Transverse colon (tissue), 4 donors: ENCODE measurements at regions not wholly inside any gene's neighbourhood (a gene's known extent, or its start where the extent isn't known, plus 50 kb on each side); places are given as distances from the start of the nearest gene placed in this dataset.
"Not testable (repeated sequence)": the region's sequence is repeated elsewhere in the genome, so short reads cannot be mapped to it uniquely, and the experiment has no call there.

Experiments used
- DNase-seq: peaks from one replicate; pipeline ENCODE4 v3.0.0-alpha.2; 2019
- H3K27ac ChIP-seq, 4 donors: fragments of 200-600 bp; sonication (generic); 2 replicates each; pipeline ENCODE4 v1.5.1; 2016 to 2018; ENCODE audit warnings: inconsistent platforms in 4 of 4
- H3K27me3 ChIP-seq: fragments of 200-600 bp; sonication (generic); 2 replicates; pipeline ENCODE4 v1.5.1; 2017; ENCODE audit warnings: inconsistent platforms
- H3K36me3 ChIP-seq, 4 donors: fragments of 200-600 bp; sonication (generic); 2 replicates each; pipeline ENCODE4 v1.5.1; 2017 to 2019; ENCODE audit warnings: inconsistent platforms in 4 of 4
- H3K4me1 ChIP-seq, 4 donors: fragments of 200-600 bp; sonication (generic); 2 replicates each; pipeline ENCODE4 v1.5.1; 2017 to 2020; ENCODE audit warnings: inconsistent platforms in 4 of 4
- H3K4me3 ChIP-seq, 4 donors: fragments of 200-600 bp; sonication (generic); 1 replicate in 1 of 4; 2 replicates in 3 of 4; pipeline versions ENCODE4 v1.5.1 to v1.6.1; 2017 to 2019; ENCODE audit warnings: inconsistent platforms in 4 of 4
- H3K9me3 ChIP-seq, 2 donors: fragments of 200-600 bp; sonication (generic); 2 replicates each; pipeline ENCODE4 v1.5.1; 2017 to 2019; ENCODE audit warnings: inconsistent platforms in 2 of 2
- CTCF ChIP-seq, 5 experiments: fragments of 200-600 bp in 3 of 5; fragments of 450-650 bp in 2 of 5; sonication (generic) in 3 of 5; IDR thresholded peaks; 1 replicate in 2 of 5; 2 replicates in 3 of 5; pipeline ENCODE4 v1.5.1; 2016 to 2017; ENCODE audit warnings: antibody characterized with exemption in 5 of 5, inconsistent platforms in 3 of 5, mild to moderate bottlenecking in 2 of 5, moderate library complexity in 1 of 5
- EP300 ChIP-seq: sonication (generic); formaldehyde crosslinking; IDR thresholded peaks from one replicate; pipeline ENCODE4 v1.6.1; 2017; ENCODE audit warnings: antibody characterized with exemption, low read depth
- POLR2A ChIP-seq: fragments of 450-650 bp; IDR thresholded peaks from one replicate; pipeline ENCODE4 v1.6.1; 2016; ENCODE audit warnings: antibody characterized with exemption, mild to moderate bottlenecking, moderate library complexity
- POLR2AphosphoS5 ChIP-seq, 3 donors: sonication (generic); formaldehyde crosslinking; IDR thresholded peaks; one replicate each; pipeline ENCODE4 v1.6.1; 2016; ENCODE audit warnings: antibody characterized with exemption in 3 of 3
- WGBS, 2 donors: methylation state at CpG; one replicate each; pipeline ENCODE4 v1.1.5; 2018; ENCODE audit warnings: low coverage in 1 of 2; 5-methylcytosine and 5-hydroxymethylcytosine counted together
- in situ Hi-C, 4 donors: fragments of 200-750 bp; cut with MboI; loops; one replicate each; pipeline versions ENCODE4 v1.15.0 to v1.15.1; 2017; ENCODE audit warnings: low sequenced_read_pairs in 3 of 4, low pct_ligation_motif_present in 1 of 4, low pct_unique_long_range_greater_than_20kb in 1 of 4
- intact Hi-C: fragments of 100-400 bp; cut with DNase I; formaldehyde crosslinking; loops from one replicate; pipeline ENCODE4 v1.15.1; 2023; ENCODE audit warnings: low total_unique reads

- TF ChIP-seq EP300, result no peak
- no peak for TF ChIP-seq CTCF (IDR thresholded peaks at IDR 0.05)
- TF ChIP-seq POLR2A, result no peak
- no peak for TF ChIP-seq POLR2AphosphoS5 (IDR thresholded peaks at IDR 0.05)
- Histone ChIP-seq H3K36me3 (no peaks in the 10 kb centered on the region), H3K27ac (no peak overlapping the region), H3K4me1 (no peaks in the 10 kb centered on the region), H3K9me3 (no peaks in the 10 kb centered on the region), H3K4me3 (no peak overlapping the region), H3K27me3 (no peaks in the 10 kb centered on the region)
- in situ Hi-C loops (no loop called here), intact Hi-C loops (no loop called here)
- no peak for DNase-seq
Observed at GRCh38 chr2:75853436-75853835, 142.7 kb upstream of the GCFC2 start.

- Histone ChIP-seq H3K27ac (no peak overlapping the region), H3K36me3 (no peaks in the 10 kb centered on the region), H3K4me3 (no peak overlapping the region), H3K27me3 (no peaks in the 10 kb centered on the region), H3K4me1 (no peaks in the 10 kb centered on the region), H3K9me3 (no peaks in the 10 kb centered on the region)
- no peak for DNase-seq
- in situ Hi-C loops (no loop called here), intact Hi-C loops (no loop called here)
- WGBS, 2 donors, result 88 to 100% methylated on average over 1 to 2 of the region's 2 CpGs
- no peak for TF ChIP-seq CTCF (IDR thresholded peaks at IDR 0.05)
- TF ChIP-seq EP300, result no peak
- TF ChIP-seq POLR2A, result no peak
- no peak for TF ChIP-seq POLR2AphosphoS5 (IDR thresholded peaks at IDR 0.05)
Observed at GRCh38 chr2:75852639-75853038, 141.9 kb upstream of the GCFC2 start.

GRCh38 chr2:75846683-75847190 lies 136.0 kb upstream of the GCFC2 start:
- in situ Hi-C loops (no loop called here), intact Hi-C loops (no loop called here)
- no peak overlapping the region for H3K4me3 ChIP-seq
- WGBS, 2 donors, result 25 to 50% methylated on average over 1 of the region's 1 CpG
- H3K4me1 ChIP-seq, result no peaks in the 10 kb centered on the region
- no peaks in the 10 kb centered on the region for H3K36me3 ChIP-seq
- TF ChIP-seq POLR2A (no peak), POLR2AphosphoS5 (IDR thresholded peaks at IDR 0.05) (no peak), EP300 (no peak), CTCF (IDR thresholded peaks at IDR 0.05) (no peak)
- H3K27ac ChIP-seq, result no peak overlapping the region
- no peaks in the 10 kb centered on the region for H3K27me3 ChIP-seq
- no peaks in the 10 kb centered on the region for H3K9me3 ChIP-seq
- DNase-seq, result no peak

- in situ Hi-C loops, result no loop called here
Observed at GRCh38 chr2:75844651-75845050, 133.9 kb upstream of the GCFC2 start.

GRCh38 chr2:75834588-75834987 lies 123.9 kb upstream of the GCFC2 start:
- H3K27me3 ChIP-seq, H3K9me3 ChIP-seq, H3K4me3 ChIP-seq, H3K27ac ChIP-seq, H3K36me3 ChIP-seq, H3K4me1 ChIP-seq, DNase-seq, in situ Hi-C loops, intact Hi-C loops: not testable (repeated sequence)
- 81% methylated on average over 2 to 3 of the region's 4 CpGs for WGBS, 2 donors

More at GRCh38 chr2:75844651-75845050, 133.9 kb upstream of the GCFC2 start:
- no peaks in the 10 kb centered on the region for H3K9me3 ChIP-seq
- no peaks in the 10 kb centered on the region for H3K4me1 ChIP-seq
- DNase-seq, result no peak
- no peaks in the 10 kb centered on the region for H3K36me3 ChIP-seq
- no peaks in the 10 kb centered on the region for H3K27me3 ChIP-seq
- intact Hi-C loops, result no loop called here
- TF ChIP-seq POLR2A (no peak), POLR2AphosphoS5 (IDR thresholded peaks at IDR 0.05) (no peak), EP300 (no peak), CTCF (IDR thresholded peaks at IDR 0.05) (no peak)
- no peak overlapping the region for H3K27ac ChIP-seq
- H3K4me3 ChIP-seq, result no peak overlapping the region
